AG04450 (cell line): ENCODE measurements at regions not wholly inside any gene's neighbourhood (a gene's known extent, or its start where the extent isn't known, plus 50 kb on each side); places are given as distances from the start of the nearest gene placed in this dataset.

Source experiments
- CTCF ChIA-PET: fragments of 300-600, 350-600 bp; formaldehyde crosslinking; extraction: SDS; loops from one replicate; lab custom pipeline; 2022; ENCODE audit warnings: antibody characterized with exemption, inconsistent platforms; lab: Charles Lee
- POLR2A ChIA-PET: fragments of 350-600 bp; formaldehyde crosslinking; extraction: SDS; loops from one replicate; lab custom pipeline; 2021; ENCODE audit warnings: antibody characterized with exemption, inconsistent platforms; lab: Yijun Ruan, JAX
- DNase-seq: peaks from one replicate; pipeline ENCODE4 v3.0.0-alpha.2; 2011; ENCODE audit warnings: low read depth, low spot score
- H3K27ac ChIP-seq: one replicate; pipeline ENCODE4 v1.5.1; 2012; ENCODE audit warnings: low read depth, low read length, control low read depth
- H3K27me3 ChIP-seq: one replicate; pipeline ENCODE4 v1.6.0; 2012; ENCODE audit warnings: low read length; ENCODE audit not compliant: control insufficient read depth, insufficient read depth
- H3K4me3 ChIP-seq: 2 replicates; pipeline ENCODE4 v1.5.1; 2011; ENCODE audit warnings: mild to moderate bottlenecking, low read depth, low read length, control low read depth
- H3K9me3 ChIP-seq: 2 replicates; pipeline ENCODE4 v1.5.1; 2012; ENCODE audit warnings: low read length; ENCODE audit not compliant: control insufficient read depth, insufficient read depth
- CTCF ChIP-seq: IDR thresholded peaks from 2 replicates; pipeline ENCODE4 v1.5.1; 2011; ENCODE audit warnings: low read depth, low read length, control low read depth, inconsistent platforms

DNA sequence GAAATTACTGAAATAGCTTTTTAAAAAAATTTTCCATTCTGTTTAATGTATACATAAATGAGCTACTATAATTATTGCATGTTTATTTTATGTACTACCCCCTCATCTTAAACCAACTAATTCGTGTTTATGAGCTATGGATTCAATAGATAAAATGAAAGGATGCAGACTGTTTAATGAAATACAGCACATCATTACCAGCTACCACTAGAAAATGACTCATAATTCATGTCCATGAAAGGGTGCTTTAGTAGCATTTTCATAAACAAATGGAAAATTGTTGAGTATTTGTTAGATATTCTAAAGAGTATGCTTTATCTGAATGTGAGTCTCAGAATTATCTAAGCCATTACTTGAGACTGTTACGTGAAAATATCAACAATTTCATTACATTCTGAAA is 1590.1 kb downstream of the HACE1 start:
- Histone ChIP-seq H3K4me3 (no peak overlapping the region), H3K27ac (no peak overlapping the region), H3K9me3 (no peaks in the 10 kb centered on the region), H3K27me3 (no peaks in the 10 kb centered on the region)
- DNase-seq: no peak
- ChIA-PET CTCF (no interaction called here), POLR2A (no interaction called here)
- TF ChIP-seq CTCF: no peak

GRCh38 chr6:103268335-103268734 is 1591.4 kb downstream of the HACE1 start:
- H3K4me3 ChIP-seq: no peak overlapping the region
- TF ChIP-seq CTCF: no peak
- CTCF ChIA-PET: no interaction called here
- POLR2A ChIA-PET: no interaction called here
- H3K9me3 ChIP-seq: peaks cover 9% of the 10 kb centered on the region
- no peaks in the 10 kb centered on the region for H3K27me3 ChIP-seq
- no peak overlapping the region for H3K27ac ChIP-seq
- no peak for DNase-seq

DNA sequence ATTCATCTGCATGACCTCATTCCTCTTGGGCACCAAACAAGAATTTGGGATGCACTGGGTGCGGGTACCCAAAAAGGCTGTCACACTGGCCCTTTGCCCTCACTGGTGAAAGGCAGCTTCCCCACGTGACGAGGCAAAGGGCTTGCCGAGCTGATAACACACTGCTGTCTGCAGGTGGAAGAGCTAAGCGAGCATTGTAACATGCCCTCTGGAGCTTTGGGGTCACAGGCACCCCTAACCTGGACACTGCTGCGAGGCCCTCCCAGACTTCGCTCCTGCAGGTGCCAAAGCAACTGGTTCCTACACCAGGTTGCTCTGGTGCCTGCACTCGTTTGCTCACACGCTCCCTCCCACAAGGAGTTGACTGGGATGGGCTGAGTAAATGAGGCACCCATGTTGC is 1595.7 kb downstream of the HACE1 start:
- CTCF ChIA-PET: no interaction called here
- Histone ChIP-seq H3K9me3 (peaks cover 17% of the 10 kb centered on the region), H3K27ac (no peak overlapping the region), H3K4me3 (no peak overlapping the region), H3K27me3 (no peaks in the 10 kb centered on the region)
- DNase-seq: no peak
- TF ChIP-seq CTCF: no peak
- POLR2A ChIA-PET: no interaction called here

- Histone ChIP-seq H3K27ac (no peak overlapping the region), H3K27me3 (no peaks in the 10 kb centered on the region), H3K4me3 (no peak overlapping the region), H3K9me3 (peaks cover 9% of the 10 kb centered on the region)
- CTCF ChIA-PET: no interaction called here
- no peak for DNase-seq
- POLR2A ChIA-PET: no interaction called here
- no peak for TF ChIP-seq CTCF
Observed at GRCh38 chr6:103255132-103255531, 1604.6 kb downstream of the HACE1 start.

GRCh38 chr6:103236923-103237322 is 1622.8 kb downstream of the HACE1 start:
- ChIA-PET CTCF (no interaction called here), POLR2A (no interaction called here)
- H3K27ac ChIP-seq: no peak overlapping the region
- peaks cover 4% of the 10 kb centered on the region; the same call in 1 of the 2 replicates for H3K9me3 ChIP-seq
- H3K27me3 ChIP-seq: no peaks in the 10 kb centered on the region
- H3K4me3 ChIP-seq: no peak overlapping the region
- TF ChIP-seq CTCF: no peak
- no peak for DNase-seq
